ENCODE measurements at regions not wholly inside any gene's neighbourhood (a gene's known extent, or its start where the extent isn't known, plus 50 kb on each side); places are given as distances from the start of the nearest gene placed in this dataset.

- CTCF ChIA-PET = interaction anchor here (0.7 kb wide), 1 partner anchor 10 kb away, joined by 3 read pairs; no protein-coding TSS in a partner anchor
- Mint-ChIP-seq H3K27ac (no peak overlapping the region), H3K9me3 (no peaks in the 10 kb centered on the region)
Measured at GRCh38 chr4:126213996-126214395, 899.2 kb downstream of the FAT4 start.

More at GRCh38 chr4:126213996-126214395, 899.2 kb downstream of the FAT4 start:
- no peaks in the 10 kb centered on the region for H3K4me1 Mint-ChIP-seq
- no peak for TF ChIP-seq ZNF671 (CRISPR knock-in tag; IDR thresholded peaks at IDR 0.05)
- no peak for TF ChIP-seq AR (CRISPR knock-in tag; IDR thresholded peaks at IDR 0.05)
- TF ChIP-seq USF1 (CRISPR knock-in tag; IDR thresholded peaks at IDR 0.05) = no peak
- TF ChIP-seq ATF6 (CRISPR knock-in tag; IDR thresholded peaks at IDR 0.05) = no peak
- no peak for TF ChIP-seq ZNF219 (CRISPR knock-in tag; IDR thresholded peaks at IDR 0.05; ENCODE audit: borderline replicate concordance)
- TF ChIP-seq MAX (CRISPR knock-in tag; IDR thresholded peaks at IDR 0.05) = no peak
- TF ChIP-seq FOXJ3 (CRISPR knock-in tag; IDR thresholded peaks at IDR 0.05; ENCODE audit: borderline replicate concordance) = no peak
- TF ChIP-seq ZNF281 (CRISPR knock-in tag; IDR thresholded peaks at IDR 0.05) = no peak
- no peak for TF ChIP-seq CDX4 (CRISPR knock-in tag; IDR thresholded peaks at IDR 0.05; ENCODE audit: borderline replicate concordance)
- TF ChIP-seq E2F5 (CRISPR knock-in tag; IDR thresholded peaks at IDR 0.05) = no peak
- no peak for TF ChIP-seq SOX15 (CRISPR knock-in tag; IDR thresholded peaks at IDR 0.05)
- no peak for TF ChIP-seq NR3C1 (CRISPR knock-in tag; conservative IDR thresholded peaks at IDR 0.05; ENCODE audit: low read depth)
- TF ChIP-seq STAT6 (CRISPR knock-in tag; conservative IDR thresholded peaks at IDR 0.05; ENCODE audit: low read depth) = no peak
- TF ChIP-seq RORB (CRISPR knock-in tag; IDR thresholded peaks at IDR 0.05) = no peak
- no peak for TF ChIP-seq ESRRA (CRISPR knock-in tag; IDR thresholded peaks at IDR 0.05; ENCODE audit: borderline replicate concordance)
- DNase-seq (ENCODE audit: low spot score) = no peak
- no peaks in the 10 kb centered on the region for H3K36me3 Mint-ChIP-seq
- no peak for ATAC-seq
- no peak overlapping the region for H3K4me3 Mint-ChIP-seq
- H3K27me3 Mint-ChIP-seq (ENCODE audit: low read depth) = no peaks in the 10 kb centered on the region
- POLR2A ChIA-PET = interaction anchor here (0.5 kb wide), 1 partner anchor 1942 kb away, joined by 5 read pairs; no protein-coding TSS in a partner anchor
